SIG-M5 treated with dmso at 0.1 percent for 504 hours (cell line): ENCODE measurements at regions not wholly inside any gene's neighbourhood (a gene's known extent, or its start where the extent isn't known, plus 50 kb on each side); places are given as distances from the start of the nearest gene placed in this dataset.

Experiments used
- DNase-seq: peaks from one replicate; lab custom pipeline; 2025; ENCODE audit not compliant: unreplicated experiment; lab: John Stamatoyannopoulos, UW

DNA sequence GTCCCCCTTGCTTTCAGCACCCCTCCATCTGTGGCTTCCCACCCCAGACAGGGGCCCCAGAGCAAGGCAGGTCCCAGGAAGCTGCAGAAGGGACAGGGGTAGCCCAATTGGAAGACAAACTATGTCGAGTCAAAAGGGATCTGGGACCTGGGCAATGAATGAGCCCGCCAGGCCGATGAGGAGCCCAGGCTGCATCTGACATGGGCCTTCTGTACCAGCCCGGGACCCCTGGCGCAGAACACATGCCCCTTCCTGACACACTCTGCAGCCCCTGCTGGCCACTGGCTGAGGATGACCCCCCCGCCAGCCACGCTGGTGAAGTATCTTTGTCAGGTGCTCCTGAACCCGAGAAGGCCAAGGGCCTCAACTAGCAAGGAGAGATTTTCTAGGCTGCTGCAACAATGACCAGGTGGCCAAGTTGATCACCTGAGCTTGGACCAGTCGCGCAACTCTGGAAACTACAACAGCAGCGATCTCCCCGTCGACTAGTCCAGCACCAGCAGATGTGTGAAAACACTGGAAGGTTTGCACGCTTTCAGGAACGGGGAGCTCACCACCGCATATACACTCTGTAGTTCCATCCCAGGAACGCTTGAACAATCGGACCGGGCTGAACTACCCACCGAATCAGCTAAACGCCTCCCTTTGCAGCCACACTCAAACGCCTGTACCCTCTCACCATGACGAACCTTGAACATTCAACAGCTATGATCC, 119.0 kb downstream of the NCOR2 start:
- no peak for DNase-seq

- no peak for DNase-seq
Measured at GRCh38 chr12:124446364-124446763, 121.0 kb downstream of the NCOR2 start.

DNA sequence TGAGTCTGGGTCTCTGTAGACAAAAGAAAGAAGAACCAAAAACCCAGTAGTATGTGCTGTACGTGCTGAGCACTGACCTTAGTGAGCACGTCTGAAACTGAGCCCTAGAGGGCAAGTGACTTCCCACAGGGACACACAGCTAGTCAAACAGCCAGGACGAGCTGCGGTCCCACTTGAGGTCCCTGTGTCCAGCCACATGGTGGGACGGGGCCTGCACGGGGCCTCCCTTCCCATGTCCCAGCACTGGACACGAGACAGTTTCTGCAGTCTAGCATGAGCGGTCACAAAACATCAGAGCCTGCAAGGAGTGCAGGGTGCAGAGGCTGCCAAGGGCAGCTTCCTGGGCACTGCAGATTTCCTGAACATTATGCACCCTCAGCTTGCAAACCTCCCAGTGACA, 121.6 kb downstream of the NCOR2 start:
- DNase-seq = no peak

DNA sequence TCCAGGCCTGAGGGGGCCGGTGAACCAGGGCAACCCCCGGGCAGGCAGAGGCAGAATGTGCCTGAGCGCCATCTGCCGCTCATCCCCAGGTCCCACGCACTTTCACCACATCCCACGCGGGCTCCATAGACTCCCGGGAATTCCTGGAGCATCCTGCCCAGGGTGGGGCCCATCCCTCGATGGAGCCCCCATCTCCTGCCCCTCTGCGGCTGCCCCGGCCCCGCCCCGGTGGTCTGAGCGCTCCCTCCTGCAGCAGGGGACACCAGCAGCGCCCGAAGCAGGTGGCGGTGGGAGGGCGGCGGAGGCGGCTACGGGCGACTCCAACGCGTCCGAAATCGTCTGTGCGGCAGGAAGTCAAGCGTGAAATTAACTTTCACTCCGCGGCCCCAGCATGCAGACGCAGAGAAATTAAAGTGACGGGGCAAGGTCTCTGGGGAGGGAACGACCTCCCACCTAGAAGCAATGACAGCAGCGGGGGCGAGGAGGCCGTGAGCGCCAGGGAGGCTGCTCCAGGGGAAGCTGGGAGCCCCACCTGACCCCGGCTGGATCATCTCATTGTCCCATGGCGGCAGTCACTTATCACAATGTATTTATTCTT, 122.2 kb downstream of the NCOR2 start:
- no peak for DNase-seq

DNA sequence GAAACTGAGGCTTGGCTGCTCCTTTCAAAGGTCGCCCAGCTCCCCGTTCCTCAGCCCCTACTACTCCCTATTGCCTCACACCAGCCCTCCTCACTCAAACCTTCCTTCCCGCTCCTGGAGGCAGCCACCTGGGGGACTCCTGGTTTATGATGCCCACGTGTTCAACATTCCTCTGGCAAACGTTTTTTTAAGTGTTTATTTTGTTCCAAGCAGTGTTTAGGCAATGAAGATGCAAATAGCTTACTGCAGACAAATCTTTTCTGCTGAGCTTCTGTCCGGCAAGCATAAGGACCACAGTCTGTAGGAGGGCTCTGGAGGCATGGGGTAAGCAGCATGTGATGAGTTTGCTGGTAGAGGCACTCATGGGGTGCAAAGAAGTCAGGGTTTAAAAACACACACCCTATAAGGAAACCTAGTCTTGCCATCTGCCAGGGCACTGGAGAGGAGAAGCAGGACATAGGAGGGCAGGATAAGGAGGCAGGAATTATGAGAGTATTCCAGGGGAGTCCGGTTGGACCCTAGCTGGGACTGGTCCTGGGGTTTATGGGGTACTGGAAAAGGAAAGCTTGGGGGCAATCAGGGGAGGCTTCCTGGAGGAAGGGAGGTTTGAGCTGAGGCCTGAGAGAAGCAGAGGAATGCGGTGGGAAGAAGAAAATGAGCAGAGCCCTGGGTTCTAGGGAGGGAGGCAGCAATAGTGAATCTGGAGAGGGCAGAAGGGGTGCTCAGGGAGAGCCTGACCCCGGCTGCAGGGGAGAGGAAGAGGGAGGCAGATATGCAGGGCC, 123.3 kb downstream of the NCOR2 start:
- DNase-seq = no peak

DNA sequence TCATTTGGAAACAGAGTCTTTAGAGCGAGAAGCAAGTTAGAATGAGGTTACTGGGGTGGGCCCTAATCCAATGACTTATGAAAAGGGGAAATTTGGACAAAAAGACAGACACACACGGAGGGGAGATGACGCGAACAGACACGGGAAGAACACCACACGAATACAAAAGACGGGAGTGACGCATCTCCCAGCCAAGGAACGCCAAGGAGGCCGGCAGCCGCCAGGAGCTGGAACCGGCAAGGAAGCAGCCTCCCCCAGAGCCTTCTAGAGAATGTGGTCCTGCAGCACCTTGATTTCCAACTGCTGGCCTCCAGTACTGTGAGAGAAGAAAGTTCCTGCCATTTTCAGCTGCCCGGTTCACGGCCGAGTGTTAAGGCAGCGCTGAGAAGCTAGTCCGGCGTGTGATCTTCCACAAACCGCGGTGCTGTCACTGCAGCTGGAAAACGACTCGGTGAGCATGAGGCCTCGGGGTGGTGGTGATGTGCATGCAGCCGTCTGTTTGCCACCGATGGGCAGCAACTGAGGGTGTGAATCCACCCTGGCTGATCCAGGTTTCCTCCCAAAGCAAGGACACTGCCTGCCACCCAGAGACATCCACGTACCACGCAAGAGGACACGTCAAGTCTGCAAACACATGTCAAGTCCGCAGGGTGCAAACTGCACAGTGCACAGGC, 124.5 kb downstream of the NCOR2 start:
- no peak for DNase-seq

- DNase-seq = no peak
Measured at GRCh38 chr12:124442281-124442680, 125.1 kb downstream of the NCOR2 start.

DNA sequence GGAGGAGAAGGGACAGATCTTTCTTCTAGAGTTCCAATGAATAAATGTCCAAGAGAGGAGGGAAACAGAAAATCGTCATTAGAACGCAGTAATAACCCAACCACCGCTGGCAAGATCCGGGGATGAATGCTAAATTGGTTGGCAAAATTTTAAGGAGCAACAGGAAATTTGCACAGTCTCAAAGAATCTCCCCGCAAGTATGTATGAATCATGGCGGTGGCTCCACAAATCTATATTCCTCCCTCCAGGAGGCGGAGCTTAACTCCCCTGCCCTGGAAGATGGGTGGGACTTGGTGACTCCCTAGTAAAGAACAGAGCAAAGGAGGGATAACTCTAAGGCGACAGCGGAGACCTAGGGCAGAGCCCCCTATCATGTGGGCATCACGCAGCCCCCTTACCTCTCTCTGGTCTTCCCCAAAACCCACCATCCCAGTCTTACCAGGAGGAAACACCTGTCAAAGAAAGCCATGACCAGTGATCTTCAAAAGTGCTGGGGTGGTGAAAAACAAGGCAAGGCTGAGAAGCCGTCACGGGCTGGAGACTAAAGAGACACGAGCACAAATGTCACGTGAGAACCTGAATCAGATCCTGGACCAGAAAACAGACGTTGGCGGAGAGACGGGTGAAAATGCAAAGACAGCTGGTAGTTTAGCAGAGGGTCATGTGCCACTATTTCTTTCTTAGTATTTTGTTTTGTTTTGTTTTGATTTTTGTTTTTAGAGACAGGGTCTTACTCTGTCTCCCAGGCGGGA, 125.8 kb downstream of the NCOR2 start:
- DNase-seq = no peak

DNA sequence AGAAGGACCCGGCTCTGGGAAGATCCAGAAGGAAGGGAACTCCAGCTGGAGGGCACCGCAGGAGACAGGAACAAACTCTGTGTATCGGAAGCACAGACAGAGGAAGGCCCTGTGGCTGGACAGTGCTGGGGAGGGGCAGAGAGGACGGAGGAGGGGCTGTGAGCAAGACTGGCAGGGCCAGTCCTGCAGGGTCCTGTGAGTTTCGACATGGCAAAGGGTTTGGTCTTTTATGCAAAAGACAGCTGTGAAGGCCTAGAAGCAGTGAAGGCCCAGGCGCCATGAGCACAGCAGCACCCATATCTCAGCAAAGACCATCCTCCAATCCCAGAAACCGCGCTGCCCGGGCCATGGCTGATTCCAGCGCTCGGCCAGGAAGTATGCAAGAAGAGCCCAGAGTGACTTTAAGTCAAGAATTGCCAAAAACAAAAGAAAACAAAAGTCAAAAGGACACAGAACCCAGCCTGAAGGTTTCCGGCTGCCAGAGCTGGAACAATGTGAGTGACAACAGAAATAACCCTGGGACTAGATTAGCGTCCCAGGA, 126.5 kb downstream of the NCOR2 start:
- no peak for DNase-seq

DNA sequence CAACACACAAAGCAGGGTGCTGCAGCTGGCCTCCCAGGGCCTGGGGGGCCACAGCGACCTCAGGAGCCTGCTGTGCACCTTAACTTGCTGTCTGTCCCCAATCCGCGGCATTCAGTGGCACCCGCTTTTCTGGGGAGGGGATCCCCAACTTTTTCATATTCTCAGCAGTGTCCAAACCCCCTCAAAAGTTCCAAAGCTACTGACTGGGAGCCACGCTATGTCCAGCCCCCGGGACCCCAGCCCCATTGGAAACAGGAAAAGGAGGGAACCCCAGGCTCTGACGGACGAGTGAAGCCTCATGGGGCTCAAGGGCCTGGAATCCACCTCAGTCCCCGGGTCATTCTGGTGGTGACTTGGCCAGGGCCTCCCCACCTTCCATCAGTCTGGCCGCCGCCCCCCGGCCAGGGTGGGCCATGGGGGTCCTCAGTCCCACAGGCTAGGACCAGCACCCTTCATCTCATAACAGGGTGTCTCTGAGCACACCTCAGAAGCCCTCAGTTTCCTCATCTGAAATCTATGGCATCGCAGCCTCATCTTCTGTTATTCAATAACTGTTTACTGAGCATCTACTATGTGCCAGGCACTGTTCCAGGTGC, 127.3 kb downstream of the NCOR2 start:
- no peak for DNase-seq

- no peak for DNase-seq
Measured at GRCh38 chr12:124438437-124439056, 128.9 kb downstream of the NCOR2 start.

GRCh38 chr12:124437617-124438436, 129.6 kb downstream of the NCOR2 start:
- no peak for DNase-seq

GRCh38 chr12:124437121-124437520, 130.3 kb downstream of the NCOR2 start:
- DNase-seq = no peak

GRCh38 chr12:124436366-124436765, 131.0 kb downstream of the NCOR2 start:
- no peak for DNase-seq

DNA sequence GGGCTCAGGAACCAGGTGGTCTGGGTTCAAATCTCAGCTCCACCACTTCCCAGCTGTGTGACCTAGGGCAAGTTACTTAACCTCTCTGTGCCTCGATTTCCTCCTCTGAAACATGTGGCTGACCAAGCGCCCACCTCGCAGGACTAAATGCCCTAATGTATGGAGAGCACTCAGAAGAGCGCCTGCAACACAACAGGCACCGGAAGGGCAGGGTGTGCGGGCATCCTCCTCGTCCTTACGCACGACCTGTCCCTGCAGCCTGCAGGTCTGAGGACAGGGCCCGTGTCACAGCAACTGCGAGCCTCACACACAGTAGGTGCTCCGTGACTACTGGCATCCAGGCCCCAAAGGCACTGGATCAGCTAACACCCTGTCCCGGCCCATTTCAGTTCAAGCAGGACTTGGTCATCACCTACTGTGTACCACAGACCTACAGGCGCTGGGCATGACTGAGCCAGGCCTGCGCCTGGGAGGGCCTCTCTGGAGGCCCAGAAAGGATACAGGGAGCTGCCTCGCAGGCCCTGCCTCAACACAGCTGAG, 131.5 kb downstream of the NCOR2 start:
- no peak for DNase-seq

DNA sequence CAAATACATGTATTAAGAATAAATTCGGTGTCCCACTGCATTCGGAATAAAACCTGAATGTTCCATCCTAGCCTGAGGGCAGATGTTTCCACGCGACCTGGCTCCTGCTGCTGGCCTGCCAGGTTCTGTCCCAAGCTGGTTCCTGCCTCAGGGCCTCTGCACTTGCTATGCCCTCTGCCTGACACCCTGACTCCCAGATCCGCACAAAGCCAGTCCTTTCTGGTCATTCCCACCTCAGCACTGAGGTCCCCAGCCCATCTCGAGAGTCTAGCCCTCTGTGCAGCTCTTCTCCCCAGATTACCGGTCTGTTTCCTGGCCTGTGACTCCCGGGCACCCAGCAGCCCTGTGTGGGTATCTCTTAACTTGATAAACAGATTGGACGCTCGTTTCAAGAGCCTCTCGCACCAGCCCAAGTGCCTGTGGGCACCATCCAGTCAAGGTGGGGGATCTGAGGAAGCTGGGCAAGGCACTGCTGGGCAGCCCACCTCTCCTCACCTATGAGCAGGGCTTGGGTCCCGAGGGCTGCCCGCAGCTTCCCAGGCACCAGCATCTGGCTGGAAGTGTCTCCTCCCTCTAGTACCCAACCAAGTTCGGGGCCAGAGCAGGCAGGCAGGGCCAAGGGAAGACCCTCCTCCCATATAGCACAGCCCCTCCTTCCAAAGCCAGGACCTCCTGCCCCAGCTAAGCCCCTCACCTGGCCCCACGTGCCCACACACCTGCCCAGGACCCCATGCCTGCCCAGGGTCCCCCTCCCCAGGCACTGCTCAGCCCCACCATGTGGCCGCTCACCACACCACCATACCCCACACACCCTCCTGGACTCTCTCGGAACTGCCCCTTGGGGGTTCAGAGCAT, 132.2 kb downstream of the NCOR2 start:
- no peak for DNase-seq

GRCh38 chr12:124434354-124434753, 133.1 kb downstream of the NCOR2 start:
- no peak for DNase-seq

GRCh38 chr12:124433879-124434278, 133.5 kb downstream of the NCOR2 start:
- no peak for DNase-seq
